Right cardiac atrium (tissue), 5 donors: ENCODE measurements at regions not wholly inside any gene's neighbourhood (a gene's known extent, or its start where the extent isn't known, plus 50 kb on each side); places are given as distances from the start of the nearest gene placed in this dataset.
A peak's percentile ranks its signal among the peaks of the same experiment; 100 is the strongest.

Source experiments
- ATAC-seq, 2 donors: fragments of 200-7000 bp; cut with Tn5 transposase; one replicate each; pipeline versions ENCODE4 v1.8.0 to v1.9.1; 2020; ENCODE audit warnings: moderate library complexity in 2 of 2, mild to moderate bottlenecking in 1 of 2
- DNase-seq, 3 donors: peaks; one replicate each; pipeline ENCODE4 v3.0.0-alpha.2; 2020
- H3K27ac ChIP-seq: one replicate; pipeline ENCODE4 v1.5.1; 2013; ENCODE audit warnings: mild to moderate bottlenecking, low read length, control low read depth, moderate library complexity
- H3K27me3 ChIP-seq: one replicate; pipeline ENCODE4 v1.6.1; 2013; ENCODE audit not compliant: control insufficient read depth, insufficient read depth
- H3K4me1 ChIP-seq: one replicate; pipeline ENCODE4 v1.6.1; 2013; ENCODE audit warnings: low read length; ENCODE audit not compliant: control insufficient read depth, insufficient read depth
- H3K4me3 ChIP-seq: one replicate; pipeline ENCODE4 v1.5.1; 2013; ENCODE audit warnings: low read length, control low read depth
- H3K9me3 ChIP-seq: one replicate; pipeline ENCODE4 v1.6.1; 2013; ENCODE audit warnings: low read length; ENCODE audit not compliant: control insufficient read depth
- WGBS: extraction: QIAGEN DNeasy Blood & Tissue Kit; methylation state at CpG from one replicate; pipeline ENCODE4 v1.1.7; 2013; 5-methylcytosine and 5-hydroxymethylcytosine counted together
- intact Hi-C, 4 donors: fragments of 100-400 bp; cut with DNase I; formaldehyde crosslinking; loops; one replicate each; pipeline versions ENCODE4 v1.11.0 to v1.14.0; 2022 to 2023
- donor health status: healthy with polysubstance abuse.
- donor health status: DM: no; HTN: yes; CAD: no.
- donor health status: DM: no; HTN: no; CAD: no.
- donor health status: DM: no; HTN: yes; CAD: no; lungs with severe emphysema.
- donor health status: DM: yes; HTN: yes; CAD: no.

DNA sequence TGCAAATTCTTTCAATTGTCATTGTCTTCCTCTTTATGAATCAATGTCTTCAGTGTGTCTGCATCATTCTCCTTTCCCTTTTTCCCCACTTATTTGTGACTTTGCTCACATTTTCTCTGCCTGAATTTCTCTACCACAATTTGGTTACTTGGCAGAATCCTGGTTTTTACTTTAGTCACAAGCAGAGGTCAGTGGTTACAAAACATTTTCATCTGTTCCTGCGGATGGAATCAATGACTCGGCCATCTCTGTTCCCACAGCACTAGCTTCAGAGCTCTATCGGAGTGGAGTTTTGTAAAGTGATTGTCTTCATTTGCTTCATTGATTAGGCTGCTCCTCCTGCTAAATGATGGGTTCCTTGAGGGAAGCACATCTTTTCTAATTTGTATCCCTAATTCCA, 501.3 kb upstream of the AADAT start:
- Histone ChIP-seq H3K4me1 (no peaks in the 10 kb centered on the region), H3K9me3 (no peaks in the 10 kb centered on the region), H3K27ac (no peak overlapping the region), H3K4me3 (no peak overlapping the region), H3K27me3 (no peaks in the 10 kb centered on the region)
- intact Hi-C loops, result no loop called here
- 88% methylated on average over 3 of the region's 3 CpGs for WGBS
- DNase-seq (no peak), ATAC-seq (no peak)

DNA sequence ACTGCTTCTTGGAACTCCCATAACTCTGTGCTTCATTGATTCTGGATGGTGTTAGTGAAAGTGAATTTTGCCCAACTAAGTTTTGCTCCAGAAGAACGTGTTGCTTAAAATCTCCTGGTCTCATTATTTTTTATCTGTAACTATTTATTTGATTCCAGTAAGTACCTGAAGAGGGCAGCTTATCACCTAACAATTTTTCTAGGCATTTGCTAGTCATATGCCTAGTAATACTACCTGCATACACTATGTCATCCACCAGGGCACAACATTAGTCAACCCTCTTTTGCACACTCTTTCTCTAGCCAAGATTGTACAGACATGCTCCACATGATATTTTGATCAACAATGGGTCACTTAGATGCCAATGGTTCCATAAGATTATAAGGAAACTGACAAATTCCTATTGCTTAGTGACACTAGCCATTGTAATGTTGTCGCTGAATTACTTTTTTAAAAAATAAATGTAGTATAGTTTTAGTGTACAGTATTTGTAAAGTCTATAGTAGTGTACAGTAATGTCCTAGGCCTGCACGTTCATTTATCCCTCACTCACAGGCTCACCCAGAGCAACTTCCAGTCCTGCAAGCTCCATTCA, 499.9 kb upstream of the AADAT start:
- Histone ChIP-seq H3K4me1 (no peaks in the 10 kb centered on the region), H3K27ac (no peak overlapping the region), H3K4me3 (no peak overlapping the region), H3K9me3 (no peaks in the 10 kb centered on the region), H3K27me3 (no peaks in the 10 kb centered on the region)
- WGBS, result 69% methylated on average over 3 of the region's 3 CpGs
- intact Hi-C loops, result no loop called here
- ATAC-seq, result no peak
- no peak for DNase-seq

DNA sequence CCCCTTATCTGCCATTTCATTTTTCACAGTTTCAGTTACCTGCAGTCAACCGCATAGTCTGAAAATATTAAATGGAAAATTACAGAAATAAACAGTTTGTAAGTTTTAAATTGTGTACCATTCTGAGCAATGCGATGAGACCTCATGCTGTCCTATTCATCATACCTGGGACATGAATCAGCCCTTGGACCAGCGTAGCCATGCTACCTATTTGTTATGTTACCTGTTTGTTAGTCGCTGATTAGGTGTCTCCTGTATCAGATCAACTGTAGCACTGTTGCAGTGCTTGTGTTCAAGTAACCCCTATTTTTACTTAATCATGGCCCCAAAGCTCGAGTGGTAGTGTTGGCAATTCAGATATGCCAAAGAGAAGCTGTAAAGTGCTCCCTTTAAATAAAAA, 492.2 kb upstream of the AADAT start:
- Histone ChIP-seq H3K4me3 (no peak overlapping the region), H3K9me3 (no peaks in the 10 kb centered on the region), H3K27ac (no peak overlapping the region), H3K27me3 (no peaks in the 10 kb centered on the region), H3K4me1 (no peaks in the 10 kb centered on the region)
- ATAC-seq (no peak), DNase-seq (no peak)
- intact Hi-C loops, result no loop called here
- WGBS, result 80% methylated on average over 5 of the region's 5 CpGs

DNA sequence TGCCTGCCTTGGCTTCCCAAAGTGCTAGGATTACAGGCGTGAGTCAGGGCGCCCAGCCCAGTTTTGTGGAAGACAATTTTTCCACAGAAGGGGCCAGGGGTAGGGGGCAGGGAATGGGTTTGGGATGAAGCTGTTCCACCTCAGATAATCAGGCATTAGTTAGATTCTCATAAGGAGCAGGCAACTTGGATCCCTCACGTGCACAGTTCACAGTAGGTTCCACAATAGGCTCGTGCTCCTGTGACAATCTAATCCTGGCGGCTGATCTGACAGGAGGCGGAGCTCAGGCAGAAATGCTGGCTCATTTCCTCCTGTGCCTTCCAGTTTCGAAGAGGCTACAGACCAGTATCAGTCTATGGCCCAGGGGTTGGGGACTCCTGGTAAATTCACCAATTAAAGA, 491.6 kb upstream of the AADAT start:
- H3K4me3 ChIP-seq, result no peak overlapping the region
- intact Hi-C loops, result no loop called here
- no peaks in the 10 kb centered on the region for H3K27me3 ChIP-seq
- no peak overlapping the region for H3K27ac ChIP-seq
- H3K9me3 ChIP-seq, result no peaks in the 10 kb centered on the region
- WGBS, result 61% methylated on average over 7 of the region's 7 CpGs
- no peaks in the 10 kb centered on the region for H3K4me1 ChIP-seq
- DNase-seq (no peak), ATAC-seq (no peak)

DNA sequence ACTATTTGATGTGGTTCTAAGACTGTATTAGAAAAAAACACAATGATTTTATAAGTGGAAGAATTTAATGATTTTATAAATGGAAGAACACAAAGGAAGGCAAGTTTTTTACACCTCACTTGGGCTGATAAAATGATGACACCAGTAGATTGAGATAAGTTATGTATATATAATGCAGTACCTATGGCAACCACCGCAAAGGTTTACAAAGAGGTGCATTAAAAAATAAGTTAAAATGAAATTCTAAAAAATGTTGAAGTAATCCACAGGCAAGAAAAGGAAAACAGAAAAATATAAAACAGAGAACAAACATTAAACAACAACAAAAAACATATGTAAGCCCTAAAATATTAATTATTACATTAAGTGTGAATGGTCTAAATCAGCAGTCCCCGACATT, 490.9 kb upstream of the AADAT start:
- no peak for DNase-seq
- Histone ChIP-seq H3K4me1 (no peaks in the 10 kb centered on the region), H3K4me3 (no peak overlapping the region), H3K27ac (no peak overlapping the region), H3K9me3 (no peaks in the 10 kb centered on the region), H3K27me3 (no peaks in the 10 kb centered on the region)
- intact Hi-C loops, result no loop called here
- 86% methylated on average over 2 of the region's 2 CpGs for WGBS
- ATAC-seq, result no peak

DNA sequence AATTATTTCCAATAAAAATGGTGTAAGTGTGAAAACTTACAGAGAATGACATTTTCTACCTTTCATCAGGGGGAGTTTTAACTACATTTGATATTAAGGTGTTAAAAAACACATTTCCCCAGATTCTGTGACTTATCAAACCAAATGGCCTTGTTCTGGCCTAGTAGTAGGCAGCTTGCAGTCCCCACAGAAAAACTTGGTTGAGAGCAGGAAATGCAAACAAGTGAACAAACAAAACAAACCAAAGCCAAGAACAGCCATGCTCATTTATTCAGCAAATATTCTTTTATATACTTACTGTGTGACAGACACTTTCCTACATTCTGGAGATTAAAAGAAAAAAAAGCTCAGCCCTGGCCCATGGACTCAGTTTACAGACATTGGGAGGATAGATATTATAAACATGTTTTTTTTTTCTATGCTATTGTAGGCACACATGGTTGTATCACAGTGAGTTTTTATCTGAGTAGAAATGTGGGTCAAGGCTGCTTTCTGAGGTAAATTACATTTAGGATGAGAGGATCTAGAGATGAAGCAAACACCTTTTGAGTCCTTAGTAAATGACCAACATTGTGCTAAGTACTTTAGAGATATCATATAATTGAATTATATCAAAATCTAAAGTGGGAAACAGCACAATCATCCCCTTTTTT, 449.2 kb upstream of the AADAT start:
- ATAC-seq (no peak), DNase-seq (no peak)
- intact Hi-C loops, result no loop called here
- H3K9me3 ChIP-seq, result no peaks in the 10 kb centered on the region
- no peak overlapping the region for H3K27ac ChIP-seq
- H3K4me1 ChIP-seq, result no peaks in the 10 kb centered on the region
- no peak overlapping the region for H3K4me3 ChIP-seq
- no peaks in the 10 kb centered on the region for H3K27me3 ChIP-seq

DNA sequence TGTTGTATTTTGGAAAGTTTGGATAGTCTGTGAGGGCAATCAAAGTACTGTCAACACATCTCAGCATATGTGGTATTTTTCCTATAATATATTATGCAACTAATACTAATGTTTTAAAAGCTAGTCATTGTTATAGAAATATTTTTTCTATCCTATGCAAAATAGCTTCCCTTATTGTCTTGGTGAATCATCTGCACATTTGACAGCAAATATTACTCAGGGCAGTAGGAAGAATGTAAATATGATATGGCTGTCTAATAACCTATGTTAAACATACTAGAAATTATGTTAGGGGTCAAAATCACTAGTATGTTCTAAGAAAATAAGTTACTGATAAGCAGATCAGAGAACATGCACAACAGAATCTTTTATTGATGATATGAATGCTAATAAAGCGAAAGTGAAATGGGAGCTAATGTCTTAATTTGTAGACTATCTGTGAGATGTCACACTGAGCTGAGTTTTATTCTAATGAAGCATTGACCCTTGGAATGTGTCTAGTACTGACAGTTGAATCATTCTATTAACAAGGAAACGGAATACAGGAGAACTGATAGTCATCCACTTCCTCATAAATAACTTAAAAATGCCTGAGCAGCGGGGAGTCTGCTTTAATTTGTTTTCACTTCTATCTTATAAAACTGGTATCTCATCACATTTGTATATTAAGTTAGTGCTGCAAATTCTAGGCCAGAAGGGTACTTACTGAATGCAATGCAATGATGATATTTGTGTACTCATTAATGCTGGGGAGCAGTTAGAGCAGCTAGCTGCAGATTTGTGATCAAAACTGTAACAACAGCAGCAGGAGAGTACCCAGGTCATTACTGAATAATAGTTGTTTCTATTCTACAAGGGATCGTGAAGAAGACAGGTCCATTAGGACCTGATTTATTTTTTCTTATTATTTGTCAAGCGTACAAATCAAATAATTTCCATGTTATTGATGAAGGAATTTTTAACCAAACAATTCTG, 440.3 kb upstream of the AADAT start:
- ATAC-seq, result no peak
- Histone ChIP-seq H3K9me3 (no peaks in the 10 kb centered on the region), H3K27me3 (no peaks in the 10 kb centered on the region), H3K4me3 (no peak overlapping the region), H3K27ac (no peak overlapping the region), H3K4me1 (no peaks in the 10 kb centered on the region)
- DNase-seq, result no peak
- intact Hi-C loops, result no loop called here
- 71% methylated on average over 5 of the region's 5 CpGs for WGBS

DNA sequence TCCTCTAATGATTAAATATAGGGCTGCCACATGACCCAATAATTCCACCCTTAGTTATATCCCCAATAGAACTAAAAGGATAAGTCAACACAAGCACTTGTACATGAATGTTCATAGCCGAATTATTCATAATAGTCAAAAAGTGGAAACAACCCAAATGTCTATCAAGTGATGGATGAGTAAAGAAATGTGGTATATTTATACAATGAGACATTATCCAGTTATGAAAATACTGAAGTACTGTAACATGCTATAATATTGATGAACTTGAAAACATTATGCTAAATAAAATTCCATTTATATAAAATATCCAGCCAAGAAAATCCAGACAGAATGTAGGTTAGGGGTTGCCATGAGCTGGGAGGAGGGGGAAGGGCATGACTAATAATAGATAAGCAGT, 436.7 kb upstream of the AADAT start:
- no peak for DNase-seq
- 75% methylated on average over 1 of the region's 1 CpG for WGBS
- Histone ChIP-seq H3K9me3 (no peaks in the 10 kb centered on the region), H3K27ac (no peak overlapping the region), H3K4me3 (no peak overlapping the region), H3K27me3 (no peaks in the 10 kb centered on the region), H3K4me1 (no peaks in the 10 kb centered on the region)
- intact Hi-C loops, result no loop called here
- no peak for ATAC-seq

DNA sequence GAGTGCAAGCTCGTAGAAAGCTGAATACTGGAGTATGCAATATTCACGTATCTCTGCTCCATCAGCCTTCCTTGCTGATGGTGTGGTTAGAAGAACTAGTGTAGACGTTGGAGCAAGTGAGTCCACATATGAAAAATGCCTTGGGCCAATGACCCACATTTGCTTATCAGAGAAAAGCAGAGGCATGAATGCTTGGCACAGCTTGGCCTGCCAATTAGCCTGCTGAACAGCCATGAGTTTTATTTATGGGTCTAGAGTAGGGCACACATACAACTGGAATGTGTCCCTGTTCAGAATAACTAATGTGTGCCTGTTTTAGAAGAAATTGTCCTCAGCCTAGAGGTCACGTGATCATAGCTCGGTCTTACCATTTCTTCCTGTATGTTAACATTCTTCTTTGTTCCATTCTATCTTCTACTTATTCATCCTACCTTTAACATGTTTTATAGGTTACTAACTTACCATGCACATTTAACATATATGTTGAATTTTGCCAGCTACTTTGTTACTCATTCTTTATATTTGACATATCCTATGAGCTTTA, 432.7 kb upstream of the AADAT start:
- H3K4me1 ChIP-seq, result no peaks in the 10 kb centered on the region
- no peak overlapping the region for H3K27ac ChIP-seq
- ATAC-seq (peak in 1 of 2 donors; percentile 52), DNase-seq (peak in 1 of 3 donors; percentile 29)
- 70% methylated on average over 5 of the region's 5 CpGs for WGBS
- intact Hi-C loops, result no loop called here
- H3K27me3 ChIP-seq, result no peaks in the 10 kb centered on the region
- H3K4me3 ChIP-seq, result no peak overlapping the region
- H3K9me3 ChIP-seq, result no peaks in the 10 kb centered on the region

DNA sequence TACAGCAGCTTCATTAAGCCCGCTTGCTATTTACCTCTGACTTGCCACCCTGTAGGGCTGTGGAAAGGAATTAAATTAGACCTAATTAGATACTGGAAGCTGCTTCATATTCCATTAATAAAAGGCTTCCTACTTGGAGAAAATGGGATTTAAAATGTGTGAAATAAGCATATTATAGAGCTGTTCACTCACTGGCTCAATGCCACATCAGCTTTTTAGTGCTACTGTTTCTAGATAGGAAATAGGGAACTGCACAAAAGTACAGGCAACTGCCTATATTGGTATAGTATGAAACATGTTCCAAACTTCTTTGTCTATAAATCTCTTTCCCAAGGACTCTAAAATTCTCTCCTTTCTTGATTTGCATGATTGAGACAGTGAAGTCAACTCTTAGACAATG, 407.9 kb upstream of the AADAT start:
- intact Hi-C loops, result no loop called here
- ATAC-seq (no peak), DNase-seq (no peak)
- H3K4me1 ChIP-seq, result no peaks in the 10 kb centered on the region
- 71% methylated on average over 1 of the region's 1 CpG for WGBS
- H3K27ac ChIP-seq, result no peak overlapping the region
- no peaks in the 10 kb centered on the region for H3K9me3 ChIP-seq
- no peaks in the 10 kb centered on the region for H3K27me3 ChIP-seq
- no peak overlapping the region for H3K4me3 ChIP-seq

DNA sequence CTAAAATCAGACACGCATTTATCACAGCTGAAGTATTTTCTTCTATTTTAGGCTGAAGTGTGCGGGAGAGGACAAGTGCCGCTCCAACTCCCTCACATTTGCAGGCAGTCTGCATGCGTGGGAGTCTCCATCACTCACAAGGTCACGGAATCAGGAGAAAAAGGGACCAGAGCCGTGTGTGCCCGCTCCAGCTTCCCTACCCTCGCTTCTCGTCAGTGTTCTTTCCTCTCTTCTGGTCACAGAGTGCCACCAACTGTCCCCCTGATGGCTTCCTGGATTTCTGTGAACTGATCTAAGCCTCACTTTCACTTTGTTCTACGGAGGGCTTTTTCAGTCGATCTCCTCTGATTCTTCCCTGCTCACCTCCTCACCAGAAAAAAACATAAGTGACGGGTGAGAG, 407.4 kb upstream of the AADAT start:
- Histone ChIP-seq H3K4me3 (peak overlapping the region; percentile 25), H3K27me3 (no peaks in the 10 kb centered on the region), H3K27ac (no peak overlapping the region), H3K4me1 (no peaks in the 10 kb centered on the region), H3K9me3 (no peaks in the 10 kb centered on the region)
- ATAC-seq (no peak), DNase-seq (no peak)
- WGBS, result 39% methylated on average over 12 of the region's 12 CpGs
- intact Hi-C loops, result no loop called here
